Hepatocyte (in vitro differentiated cells): ENCODE measurements at regions not wholly inside any gene's neighbourhood (a gene's known extent, or its start where the extent isn't known, plus 50 kb on each side); places are given as distances from the start of the nearest gene placed in this dataset.

Experiments used
- DNase-seq: peaks from one replicate; pipeline ENCODE4 v3.0.0-alpha.2; 2016; ENCODE audit warnings: low spot score
- H2AFZ ChIP-seq: fragments of 200-600 bp; sonication (generic); 2 replicates; pipeline ENCODE4 v1.6.0; 2016; ENCODE audit warnings: antibody characterized with exemption, mild to moderate bottlenecking
- H3K27ac ChIP-seq: fragments of 200-600 bp; sonication (generic); 2 replicates; pipeline ENCODE4 v1.5.1; 2016; ENCODE audit warnings: mild to moderate bottlenecking
- H3K27me3 ChIP-seq: fragments of 200-600 bp; sonication (generic); 2 replicates; pipeline ENCODE4 v1.6.1; 2016
- H3K36me3 ChIP-seq: fragments of 200-600 bp; sonication (generic); replicated peaks from 2 replicates; pipeline ENCODE4 v1.5.1; 2016; ENCODE audit warnings: low read depth; ENCODE audit not compliant: insufficient read depth
- H3K4me1 ChIP-seq: fragments of 200-600 bp; sonication (generic); 2 replicates; pipeline ENCODE4 v1.5.1; 2016; ENCODE audit warnings: mild to moderate bottlenecking, moderate library complexity; ENCODE audit not compliant: insufficient read depth
- H3K4me2 ChIP-seq: fragments of 200-600 bp; sonication (generic); 2 replicates; pipeline ENCODE4 v1.6.0; 2016
- H3K4me3 ChIP-seq: fragments of 200-600 bp; sonication (generic); 2 replicates; pipeline ENCODE4 v1.5.1; 2016; ENCODE audit warnings: mild to moderate bottlenecking
- H3K79me2 ChIP-seq: fragments of 200-600 bp; sonication (generic); 2 replicates; pipeline ENCODE4 v1.6.0; 2017; ENCODE audit warnings: mild to moderate bottlenecking
- H3K9me2 ChIP-seq: fragments of 200-600 bp; sonication (generic); replicated peaks from 2 replicates; pipeline ENCODE4 v1.6.0; 2017; ENCODE audit warnings: mild to moderate bottlenecking; ENCODE audit not compliant: insufficient read depth
- H3K9me3 ChIP-seq: fragments of 200-600 bp; sonication (generic); 2 replicates; pipeline ENCODE4 v1.5.1; 2016; ENCODE audit warnings: low read depth, mild to moderate bottlenecking
- H4K20me1 ChIP-seq: fragments of 200-600 bp; sonication (generic); 2 replicates; pipeline ENCODE4 v1.6.0; 2016; ENCODE audit warnings: mild to moderate bottlenecking; ENCODE audit not compliant: insufficient read depth, poor library complexity, severe bottlenecking
- EZH2 ChIP-seq: fragments of 200-600 bp; sonication (generic); IDR thresholded peaks from 2 replicates; pipeline ENCODE4 v1.6.1; 2016; ENCODE audit warnings: antibody characterized with exemption, mild to moderate bottlenecking, borderline replicate concordance
- EZH2phosphoT487 ChIP-seq: fragments of 200-600 bp; sonication (generic); IDR thresholded peaks from one replicate; pipeline ENCODE4 v1.6.1; 2018; ENCODE audit warnings: antibody characterized with exemption, mild to moderate bottlenecking, low read depth, moderate library complexity; ENCODE audit not compliant: unreplicated experiment, severe bottlenecking
- WGBS: methylation state at CpG from one replicate; pipeline ENCODE4 v1.1.6; 2016; ENCODE audit warnings: low lambda C conversion rate; ENCODE audit errors: missing lambda C conversion rate; 5-methylcytosine and 5-hydroxymethylcytosine counted together
- TF ChIP-seq, protein P1 (sequence below): fragments of 200-600 bp; sonication (generic); IDR thresholded peaks from 2 replicates; pipeline ENCODE4 v1.5.1; 2016; ENCODE audit warnings: antibody characterized with exemption, mild to moderate bottlenecking; ENCODE audit not compliant: poor library complexity

DNA sequence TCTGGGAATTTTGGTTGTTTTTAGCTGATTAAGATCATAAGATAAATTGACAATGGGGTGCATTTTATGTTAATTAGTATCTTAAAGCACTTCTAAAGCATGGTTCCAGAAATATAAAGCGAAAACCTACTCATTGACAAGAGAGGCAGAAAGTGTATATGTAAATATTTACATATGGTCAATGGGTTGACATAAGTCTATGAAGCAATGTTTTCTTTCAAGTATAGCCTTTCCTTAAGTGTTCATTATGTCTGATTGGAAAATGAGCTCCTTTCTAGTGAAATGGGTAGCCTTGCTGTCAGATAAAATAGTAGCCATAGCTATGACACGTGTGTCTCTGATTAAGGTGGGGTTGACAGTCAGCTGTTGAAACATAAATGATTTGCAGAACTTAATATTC is 365.2 kb upstream of the AGTR1 start:
- no peaks in the 10 kb centered on the region for H3K79me2 ChIP-seq
- H3K4me1 ChIP-seq, result peaks cover 5% of the 10 kb centered on the region
- H3K27ac ChIP-seq, result no peak overlapping the region
- no peak for TF ChIP-seq EZH2phosphoT487
- TF ChIP-seq, protein P1, sequence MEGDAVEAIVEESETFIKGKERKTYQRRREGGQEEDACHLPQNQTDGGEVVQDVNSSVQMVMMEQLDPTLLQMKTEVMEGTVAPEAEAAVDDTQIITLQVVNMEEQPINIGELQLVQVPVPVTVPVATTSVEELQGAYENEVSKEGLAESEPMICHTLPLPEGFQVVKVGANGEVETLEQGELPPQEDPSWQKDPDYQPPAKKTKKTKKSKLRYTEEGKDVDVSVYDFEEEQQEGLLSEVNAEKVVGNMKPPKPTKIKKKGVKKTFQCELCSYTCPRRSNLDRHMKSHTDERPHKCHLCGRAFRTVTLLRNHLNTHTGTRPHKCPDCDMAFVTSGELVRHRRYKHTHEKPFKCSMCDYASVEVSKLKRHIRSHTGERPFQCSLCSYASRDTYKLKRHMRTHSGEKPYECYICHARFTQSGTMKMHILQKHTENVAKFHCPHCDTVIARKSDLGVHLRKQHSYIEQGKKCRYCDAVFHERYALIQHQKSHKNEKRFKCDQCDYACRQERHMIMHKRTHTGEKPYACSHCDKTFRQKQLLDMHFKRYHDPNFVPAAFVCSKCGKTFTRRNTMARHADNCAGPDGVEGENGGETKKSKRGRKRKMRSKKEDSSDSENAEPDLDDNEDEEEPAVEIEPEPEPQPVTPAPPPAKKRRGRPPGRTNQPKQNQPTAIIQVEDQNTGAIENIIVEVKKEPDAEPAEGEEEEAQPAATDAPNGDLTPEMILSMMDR, result no peak
- no peak for TF ChIP-seq EZH2
- DNase-seq, result no peak
- no peak overlapping the region for H3K4me3 ChIP-seq
- no peaks in the 10 kb centered on the region for H3K36me3 ChIP-seq
- no peaks in the 10 kb centered on the region for H3K9me2 ChIP-seq
- H3K9me3 ChIP-seq, result no peaks in the 10 kb centered on the region
- no peaks in the 10 kb centered on the region for H3K27me3 ChIP-seq
- H3K4me2 ChIP-seq, result no peak overlapping the region
- H4K20me1 ChIP-seq, result no peaks in the 10 kb centered on the region
- H2AFZ ChIP-seq, result no peak overlapping the region
- 56% methylated on average over 2 of the region's 2 CpGs for WGBS

DNA sequence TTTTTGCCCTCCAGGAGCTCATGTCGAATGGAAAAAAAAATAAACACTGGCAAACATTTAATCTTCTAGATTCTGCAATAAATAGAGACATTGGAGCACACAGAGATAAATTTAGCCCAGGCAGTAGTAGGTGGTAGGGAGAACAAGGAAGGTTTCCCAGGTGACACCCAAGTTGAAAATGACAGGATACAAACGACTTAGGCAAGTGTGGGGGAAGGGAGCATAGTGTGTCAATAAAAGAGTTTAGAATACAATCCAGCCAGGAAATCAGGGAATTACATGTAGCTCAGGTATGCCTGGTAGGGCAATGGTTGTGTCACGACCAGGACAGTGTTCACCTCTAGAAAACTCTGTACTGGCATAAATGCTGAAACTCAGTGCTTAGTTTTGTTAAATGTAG is 364.6 kb upstream of the AGTR1 start:
- Histone ChIP-seq H4K20me1 (no peaks in the 10 kb centered on the region), H3K27me3 (no peaks in the 10 kb centered on the region), H2AFZ (no peak overlapping the region), H3K9me3 (no peaks in the 10 kb centered on the region), H3K36me3 (no peaks in the 10 kb centered on the region), H3K79me2 (no peaks in the 10 kb centered on the region), H3K4me2 (no peak overlapping the region), H3K4me3 (no peak overlapping the region), H3K27ac (no peak overlapping the region), H3K4me1 (peaks cover 5% of the 10 kb centered on the region), H3K9me2 (no peaks in the 10 kb centered on the region)
- WGBS, result 38% methylated on average over 3 of the region's 3 CpGs
- peak; percentile 21 for DNase-seq
- TF ChIP-seq, protein P1, result no peak
- TF ChIP-seq EZH2 (no peak), EZH2phosphoT487 (no peak)

DNA sequence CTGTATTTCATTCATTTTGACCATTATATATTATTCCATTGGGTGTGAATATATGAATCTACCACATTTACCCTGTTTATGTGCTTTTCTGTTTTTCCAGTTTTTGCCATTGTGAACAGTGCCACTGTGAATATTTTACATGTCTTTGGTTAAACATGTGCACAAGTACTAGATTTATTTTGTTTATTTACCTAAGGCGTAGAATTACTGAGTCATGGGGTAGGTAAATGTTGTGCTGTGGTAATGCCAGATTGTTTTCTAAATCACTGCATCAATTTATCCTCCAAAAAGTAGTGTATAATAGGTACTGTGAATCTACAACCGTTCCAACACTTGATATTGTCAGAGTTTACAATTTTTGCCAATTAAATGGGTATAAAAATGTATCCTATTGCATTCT is 362.1 kb upstream of the AGTR1 start:
- 84% methylated on average over 2 of the region's 2 CpGs for WGBS
- H3K4me1 ChIP-seq, result peaks cover 5% of the 10 kb centered on the region
- H3K9me2 ChIP-seq, result no peaks in the 10 kb centered on the region
- TF ChIP-seq EZH2, result no peak
- TF ChIP-seq, protein P1, result no peak
- TF ChIP-seq EZH2phosphoT487, result no peak
- H3K4me3 ChIP-seq, result no peak overlapping the region
- no peaks in the 10 kb centered on the region for H3K27me3 ChIP-seq
- H2AFZ ChIP-seq, result no peak overlapping the region
- H3K79me2 ChIP-seq, result no peaks in the 10 kb centered on the region
- no peak overlapping the region for H3K4me2 ChIP-seq
- no peaks in the 10 kb centered on the region for H3K36me3 ChIP-seq
- H4K20me1 ChIP-seq, result no peaks in the 10 kb centered on the region
- H3K27ac ChIP-seq, result no peak overlapping the region
- H3K9me3 ChIP-seq, result no peaks in the 10 kb centered on the region
- no peak for DNase-seq

DNA sequence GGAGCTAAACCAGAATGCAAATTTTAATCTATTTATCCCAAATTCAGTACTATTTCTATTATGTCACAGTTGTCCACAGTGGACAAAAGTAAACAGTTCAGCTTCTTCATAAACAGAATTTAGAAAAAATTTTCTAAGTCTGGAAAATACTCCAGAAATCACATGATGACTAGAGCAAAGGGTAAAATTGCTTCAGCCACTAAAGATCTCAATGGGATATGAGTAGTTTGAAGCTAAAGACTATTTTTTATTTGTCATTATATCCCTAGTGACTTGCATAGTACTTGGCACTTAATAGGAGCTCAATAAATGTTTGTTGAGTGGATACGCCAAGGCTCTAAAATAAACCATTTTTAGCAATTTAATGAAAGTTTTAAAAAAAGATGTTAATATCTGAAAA is 354.3 kb upstream of the AGTR1 start:
- no peaks in the 10 kb centered on the region for H3K79me2 ChIP-seq
- DNase-seq, result no peak
- no peak overlapping the region for H3K4me2 ChIP-seq
- H3K4me1 ChIP-seq, result no peaks in the 10 kb centered on the region
- no peaks in the 10 kb centered on the region for H4K20me1 ChIP-seq
- H3K27ac ChIP-seq, result no peak overlapping the region
- H3K27me3 ChIP-seq, result no peaks in the 10 kb centered on the region
- no peaks in the 10 kb centered on the region for H3K9me2 ChIP-seq
- 95% methylated on average over 1 of the region's 1 CpG for WGBS
- H3K4me3 ChIP-seq, result no peak overlapping the region
- H3K9me3 ChIP-seq, result no peaks in the 10 kb centered on the region
- no peak overlapping the region for H2AFZ ChIP-seq
- H3K36me3 ChIP-seq, result no peaks in the 10 kb centered on the region
- no peak for TF ChIP-seq EZH2phosphoT487
- TF ChIP-seq EZH2, result no peak
- TF ChIP-seq, protein P1, result no peak
